Spleen (tissue), 7 donors: ENCODE measurements at regions not wholly inside any gene's neighbourhood (a gene's known extent, or its start where the extent isn't known, plus 50 kb on each side); places are given as distances from the start of the nearest gene placed in this dataset.

Experiments
- CTCF ChIP-seq, 11 experiments: fragments of 200-600 bp in 7 of 11; fragments of 450-650 bp in 4 of 11; sonication (generic) in 4 of 11; IDR thresholded peaks in 8 of 11; conservative IDR thresholded peaks in 3 of 11; 1 replicate in 7 of 11; 2 replicates in 4 of 11; pipeline versions ENCODE4 v1.4.0 to v1.8.0; 2016 to 2021; ENCODE audit warnings: antibody characterized with exemption in 11 of 11, inconsistent platforms in 4 of 11, mild to moderate bottlenecking in 1 of 11
- POLR2A ChIP-seq, 3 donors: fragments of 450-650 bp; IDR thresholded peaks; one replicate each; pipeline ENCODE4 v1.5.1; 2017; ENCODE audit warnings: antibody characterized with exemption in 3 of 3, mild to moderate bottlenecking in 1 of 3
- donor health status: DM: no; HTN: no; CAD: no; lungs with moderate emphysema.
- donor health status: DM: no; HTN: no; CAD: no.
- donor health status: DM: no; HTN: no; CAD: no.

GRCh38 chr17:22203208-22203715 lies 510.9 kb downstream of the KCNJ18 start:
- TF ChIP-seq CTCF (IDR thresholded peaks at IDR 0.05 in 8 of 11, conservative IDR thresholded peaks at IDR 0.05 in 3 of 11) (no peak), POLR2A (IDR thresholded peaks at IDR 0.05) (no peak)
